HFFc6 (cell line): ENCODE measurements at regions not wholly inside any gene's neighbourhood (a gene's known extent, or its start where the extent isn't known, plus 50 kb on each side); places are given as distances from the start of the nearest gene placed in this dataset.

Experiments used
- DNase-seq: peaks from one replicate; pipeline ENCODE4 v3.0.0-alpha.2; 2018
- H3K27ac Mint-ChIP-seq: 2 replicates; pipeline ENCODE4 v1.8.0; 2020; ENCODE audit warnings: mild to moderate bottlenecking, mixed read lengths
- H3K27me3 Mint-ChIP-seq: 2 replicates; pipeline ENCODE4 v1.8.0; 2021; ENCODE audit warnings: mild to moderate bottlenecking, moderate library complexity, mixed read lengths; ENCODE audit not compliant: insufficient read depth
- H3K36me3 Mint-ChIP-seq: 2 replicates; pipeline ENCODE4 v1.8.0; 2021; ENCODE audit warnings: low read depth, mixed read lengths
- H3K4me1 Mint-ChIP-seq: 2 replicates; pipeline ENCODE4 v1.8.0; 2020; ENCODE audit warnings: low read depth, mixed read lengths
- H3K4me3 Mint-ChIP-seq: 2 replicates; pipeline ENCODE4 v1.8.0; 2020; ENCODE audit warnings: mild to moderate bottlenecking, moderate library complexity, mixed read lengths
- H3K9me3 Mint-ChIP-seq: 2 replicates; pipeline ENCODE4 v1.8.0; 2020; ENCODE audit warnings: mild to moderate bottlenecking, mixed read lengths
- TF ChIP-seq, protein P1 (sequence below): fragments of 200-600 bp; sonication (generic); IDR thresholded peaks from 2 replicates; pipeline ENCODE4 v1.5.0; 2021; ENCODE audit warnings: antibody characterized with exemption, mild to moderate bottlenecking

GRCh38 chr18:42445359-42445758, 490.3 kb downstream of the PIK3C3 start:
- H3K27ac Mint-ChIP-seq: no peak overlapping the region
- H3K9me3 Mint-ChIP-seq: peaks cover 52% of the 10 kb centered on the region
- no peak for DNase-seq
- TF ChIP-seq, protein P1, sequence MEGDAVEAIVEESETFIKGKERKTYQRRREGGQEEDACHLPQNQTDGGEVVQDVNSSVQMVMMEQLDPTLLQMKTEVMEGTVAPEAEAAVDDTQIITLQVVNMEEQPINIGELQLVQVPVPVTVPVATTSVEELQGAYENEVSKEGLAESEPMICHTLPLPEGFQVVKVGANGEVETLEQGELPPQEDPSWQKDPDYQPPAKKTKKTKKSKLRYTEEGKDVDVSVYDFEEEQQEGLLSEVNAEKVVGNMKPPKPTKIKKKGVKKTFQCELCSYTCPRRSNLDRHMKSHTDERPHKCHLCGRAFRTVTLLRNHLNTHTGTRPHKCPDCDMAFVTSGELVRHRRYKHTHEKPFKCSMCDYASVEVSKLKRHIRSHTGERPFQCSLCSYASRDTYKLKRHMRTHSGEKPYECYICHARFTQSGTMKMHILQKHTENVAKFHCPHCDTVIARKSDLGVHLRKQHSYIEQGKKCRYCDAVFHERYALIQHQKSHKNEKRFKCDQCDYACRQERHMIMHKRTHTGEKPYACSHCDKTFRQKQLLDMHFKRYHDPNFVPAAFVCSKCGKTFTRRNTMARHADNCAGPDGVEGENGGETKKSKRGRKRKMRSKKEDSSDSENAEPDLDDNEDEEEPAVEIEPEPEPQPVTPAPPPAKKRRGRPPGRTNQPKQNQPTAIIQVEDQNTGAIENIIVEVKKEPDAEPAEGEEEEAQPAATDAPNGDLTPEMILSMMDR: no peak
- H3K27me3 Mint-ChIP-seq: no peaks in the 10 kb centered on the region; the same call in 1 of the 2 replicates
- no peak overlapping the region for H3K4me3 Mint-ChIP-seq
- no peaks in the 10 kb centered on the region; the same call in 1 of the 2 replicates for H3K36me3 Mint-ChIP-seq
- no peaks in the 10 kb centered on the region for H3K4me1 Mint-ChIP-seq

DNA sequence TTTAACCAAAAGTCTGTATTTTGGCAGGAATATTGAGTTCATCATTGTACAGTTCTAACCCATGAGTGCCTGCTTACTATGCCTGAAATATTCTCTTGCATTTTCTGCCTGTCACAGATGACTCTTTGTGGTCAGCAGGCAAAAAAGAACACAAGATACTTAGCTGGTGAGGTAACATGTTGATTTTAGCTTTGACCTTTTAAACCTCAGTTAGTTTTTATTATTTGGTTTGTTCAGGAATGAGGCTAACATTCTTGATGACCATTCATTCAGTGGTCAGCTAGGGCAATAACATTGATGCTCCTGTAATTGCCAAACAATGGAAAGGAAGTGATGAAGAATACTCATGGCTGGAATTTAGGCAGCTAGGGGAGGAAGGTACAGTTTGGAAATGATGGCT, 491.2 kb downstream of the PIK3C3 start:
- no peaks in the 10 kb centered on the region; the same call in 1 of the 2 replicates for H3K27me3 Mint-ChIP-seq
- no peaks in the 10 kb centered on the region; the same call in 1 of the 2 replicates for H3K36me3 Mint-ChIP-seq
- H3K27ac Mint-ChIP-seq: no peak overlapping the region
- TF ChIP-seq, protein P1: no peak
- peaks cover 52% of the 10 kb centered on the region for H3K9me3 Mint-ChIP-seq
- no peak for DNase-seq
- H3K4me3 Mint-ChIP-seq: no peak overlapping the region
- H3K4me1 Mint-ChIP-seq: no peaks in the 10 kb centered on the region

- TF ChIP-seq, protein P1: no peak
- Mint-ChIP-seq H3K9me3 (peaks cover 44% of the 10 kb centered on the region), H3K4me1 (no peaks in the 10 kb centered on the region), H3K36me3 (no peaks in the 10 kb centered on the region; the same call in 1 of the 2 replicates), H3K27me3 (no peaks in the 10 kb centered on the region; the same call in 1 of the 2 replicates), H3K4me3 (no peak overlapping the region), H3K27ac (no peak overlapping the region)
- DNase-seq: no peak
These were observed 492.7 kb downstream of the PIK3C3 start for GRCh38 chr18:42447688-42448087.

- no peak overlapping the region for H3K27ac Mint-ChIP-seq
- TF ChIP-seq, protein P1: no peak
- DNase-seq: no peak
- H3K4me1 Mint-ChIP-seq: no peaks in the 10 kb centered on the region
- H3K27me3 Mint-ChIP-seq: no peaks in the 10 kb centered on the region; the same call in 1 of the 2 replicates
- H3K9me3 Mint-ChIP-seq: peaks cover 11% of the 10 kb centered on the region
- H3K36me3 Mint-ChIP-seq: peaks cover 7% of the 10 kb centered on the region; the same call in 1 of the 2 replicates
- H3K4me3 Mint-ChIP-seq: no peak overlapping the region
These were observed 503.2 kb downstream of the PIK3C3 start for GRCh38 chr18:42458226-42458625.

DNA sequence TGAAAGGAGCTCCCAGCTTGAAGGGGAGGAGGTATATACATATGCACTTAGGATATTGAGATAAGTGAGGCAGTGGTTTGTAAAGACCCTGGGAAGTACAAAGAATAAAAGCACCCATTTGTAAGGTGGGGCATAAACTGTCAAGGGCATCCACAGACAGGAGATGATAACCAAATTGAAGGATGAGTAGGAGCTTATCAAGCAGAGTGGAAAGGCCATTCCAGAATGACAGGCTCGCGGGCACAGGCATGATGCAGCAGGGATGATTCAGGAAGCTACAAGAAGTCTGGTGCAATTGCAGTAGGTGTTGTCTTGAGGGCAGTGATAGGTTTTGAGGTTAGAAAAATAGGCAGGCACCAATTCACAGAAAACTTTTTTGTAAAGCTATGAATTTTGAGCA, 504.8 kb downstream of the PIK3C3 start:
- no peaks in the 10 kb centered on the region for H3K27me3 Mint-ChIP-seq
- DNase-seq: no peak
- H3K27ac Mint-ChIP-seq: no peak overlapping the region
- H3K9me3 Mint-ChIP-seq: peaks cover 5% of the 10 kb centered on the region
- TF ChIP-seq, protein P1: no peak
- H3K4me1 Mint-ChIP-seq: no peaks in the 10 kb centered on the region
- no peaks in the 10 kb centered on the region for H3K36me3 Mint-ChIP-seq
- no peak overlapping the region for H3K4me3 Mint-ChIP-seq

GRCh38 chr18:42471885-42472284, 516.9 kb downstream of the PIK3C3 start:
- no peak for DNase-seq
- Mint-ChIP-seq H3K9me3 (peaks cover 26% of the 10 kb centered on the region), H3K36me3 (no peaks in the 10 kb centered on the region), H3K27me3 (no peaks in the 10 kb centered on the region), H3K27ac (no peak overlapping the region), H3K4me1 (no peaks in the 10 kb centered on the region), H3K4me3 (no peak overlapping the region)
- TF ChIP-seq, protein P1: no peak
